HAP-1 (cell line): ENCODE measurements at regions not wholly inside any gene's neighbourhood (a gene's known extent, or its start where the extent isn't known, plus 50 kb on each side); places are given as distances from the start of the nearest gene placed in this dataset.

Source experiments
- DNase-seq, 2 experiments: peaks; one replicate each; pipeline ENCODE4 v3.0.0-alpha.2; 2016 to 2020; ENCODE audit warnings: low spot score in 2 of 2
- H3K27me3 ChIP-seq: fragments of 250-450 bp; sonication (Bioruptor Pico); 2 replicates; pipeline ENCODE4 v1.5.1; 2020; ENCODE audit warnings: low read depth, mild to moderate bottlenecking, moderate library complexity
- H3K36me3 ChIP-seq: fragments of 250-450 bp; sonication (Bioruptor Pico); replicated peaks from 2 replicates; pipeline ENCODE4 v1.5.1; 2020; ENCODE audit warnings: mild to moderate bottlenecking
- H3K4me1 ChIP-seq: fragments of 250-450 bp; sonication (Bioruptor Pico); 2 replicates; pipeline ENCODE4 v1.5.1; 2020; ENCODE audit warnings: mild to moderate bottlenecking
- H3K4me3 ChIP-seq: fragments of 250-450 bp; sonication (Bioruptor Pico); 2 replicates; pipeline ENCODE4 v1.5.1; 2020; ENCODE audit warnings: mild to moderate bottlenecking, moderate library complexity
- H3K9me3 ChIP-seq: fragments of 250-450 bp; sonication (Bioruptor Pico); 2 replicates; pipeline ENCODE4 v1.5.1; 2020; ENCODE audit warnings: mild to moderate bottlenecking, moderate library complexity
- in situ Hi-C: fragments of 300-500 bp; cut with MboI; formaldehyde crosslinking; loops from 3 replicates; pipeline ENCODE4 v1.14.3; 2020; ENCODE audit warnings: low sequenced_read_pairs, inconsistent platforms, mixed read lengths

DNA sequence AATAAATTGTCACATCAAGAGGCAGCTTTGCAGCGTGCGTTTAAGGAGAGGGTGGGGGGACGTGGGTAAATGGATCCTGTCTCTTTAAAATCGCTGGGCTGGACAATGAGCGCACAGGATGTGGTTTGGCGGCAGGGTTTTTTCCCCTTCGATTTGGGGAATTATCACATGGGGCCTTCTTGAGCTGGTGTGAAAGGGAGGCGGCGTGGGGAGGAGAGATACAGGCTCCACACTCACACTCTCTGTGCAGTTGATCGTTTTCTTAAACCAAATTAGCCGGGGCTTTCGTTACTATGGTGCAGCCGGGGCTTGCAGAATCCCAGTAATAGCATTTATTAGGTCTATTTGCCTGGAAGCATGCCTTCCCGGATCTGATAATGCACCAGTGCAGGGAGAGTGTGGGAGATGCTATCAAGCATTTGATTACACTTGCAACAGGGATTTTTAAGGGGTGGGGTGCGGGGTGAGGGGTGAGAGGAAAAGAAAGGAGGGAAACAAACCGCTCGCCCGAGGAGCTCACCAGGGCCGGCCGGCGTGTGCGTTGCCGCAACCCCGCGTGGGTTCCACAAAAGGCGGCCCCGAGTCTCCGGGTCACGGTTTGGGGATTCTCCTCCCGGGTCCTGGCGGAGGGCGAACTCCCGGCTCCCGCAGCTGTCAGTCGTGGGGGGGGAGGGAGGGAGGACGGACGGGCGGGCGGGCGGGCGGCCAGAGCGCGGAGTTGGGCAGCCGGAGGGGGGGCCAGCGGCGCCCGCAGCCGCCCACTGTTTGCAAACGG lies 58.8 kb upstream of the GSE1 start:
- H3K9me3 ChIP-seq, result no peaks in the 10 kb centered on the region
- peak; percentile 75 to 78 for DNase-seq
- no peaks in the 10 kb centered on the region for H3K36me3 ChIP-seq
- peak overlapping the region; percentile 61 for H3K4me3 ChIP-seq
- no peaks in the 10 kb centered on the region for H3K27me3 ChIP-seq
- peaks cover 19% of the 10 kb centered on the region for H3K4me1 ChIP-seq
- in situ Hi-C loops, result no loop called here

DNA sequence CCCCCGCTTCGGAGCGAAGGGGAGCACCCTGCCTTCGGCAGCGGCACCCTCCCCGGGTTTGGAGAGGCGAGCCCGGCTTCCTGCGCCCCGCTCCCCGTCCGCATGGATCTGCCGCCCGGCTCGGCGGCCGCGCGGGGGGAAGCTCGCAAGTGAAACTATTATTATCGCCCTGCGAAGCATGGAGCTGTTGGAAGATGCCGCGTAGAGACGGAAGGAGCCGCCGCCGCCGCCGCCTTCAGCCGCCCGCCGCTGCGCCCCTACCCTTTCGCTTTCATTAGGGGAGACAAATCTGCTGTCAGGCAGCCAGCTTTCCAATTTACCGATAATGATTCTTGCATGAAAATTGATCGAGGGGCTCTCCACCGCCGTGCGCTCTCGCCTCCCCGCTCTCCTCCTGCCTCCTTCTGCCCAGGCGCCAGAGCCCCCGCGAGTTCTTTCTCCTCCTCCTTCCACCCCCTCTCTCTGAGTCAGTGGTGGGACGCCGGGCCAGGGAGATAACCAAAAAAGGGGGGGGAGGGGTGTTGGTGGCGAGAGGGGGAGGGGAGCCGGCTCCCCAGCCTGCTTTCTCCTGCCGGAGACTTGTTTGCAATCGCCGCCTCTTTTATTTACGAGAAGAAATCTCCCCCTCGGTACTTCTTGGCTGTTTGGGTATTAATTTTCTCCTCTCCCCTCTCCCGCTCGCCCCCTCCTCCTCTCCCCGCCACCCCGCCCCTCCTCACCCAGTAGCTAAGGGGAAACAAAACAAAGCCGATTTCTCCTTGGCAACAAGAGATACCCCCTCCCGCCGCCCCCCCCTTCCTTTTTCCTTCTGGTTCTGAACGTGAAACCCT lies 58.0 kb upstream of the GSE1 start:
- H3K36me3 ChIP-seq, result no peaks in the 10 kb centered on the region
- H3K4me3 ChIP-seq, result peak overlapping the region; percentile 61
- in situ Hi-C loops, result loop anchor here (5.0 kb wide), 1 partner anchor 52 kb away; no protein-coding TSS in a partner anchor
- H3K9me3 ChIP-seq, result no peaks in the 10 kb centered on the region
- peaks cover 25% of the 10 kb centered on the region for H3K4me1 ChIP-seq
- DNase-seq, result peak; percentile 84 to 90
- H3K27me3 ChIP-seq, result no peaks in the 10 kb centered on the region

DNA sequence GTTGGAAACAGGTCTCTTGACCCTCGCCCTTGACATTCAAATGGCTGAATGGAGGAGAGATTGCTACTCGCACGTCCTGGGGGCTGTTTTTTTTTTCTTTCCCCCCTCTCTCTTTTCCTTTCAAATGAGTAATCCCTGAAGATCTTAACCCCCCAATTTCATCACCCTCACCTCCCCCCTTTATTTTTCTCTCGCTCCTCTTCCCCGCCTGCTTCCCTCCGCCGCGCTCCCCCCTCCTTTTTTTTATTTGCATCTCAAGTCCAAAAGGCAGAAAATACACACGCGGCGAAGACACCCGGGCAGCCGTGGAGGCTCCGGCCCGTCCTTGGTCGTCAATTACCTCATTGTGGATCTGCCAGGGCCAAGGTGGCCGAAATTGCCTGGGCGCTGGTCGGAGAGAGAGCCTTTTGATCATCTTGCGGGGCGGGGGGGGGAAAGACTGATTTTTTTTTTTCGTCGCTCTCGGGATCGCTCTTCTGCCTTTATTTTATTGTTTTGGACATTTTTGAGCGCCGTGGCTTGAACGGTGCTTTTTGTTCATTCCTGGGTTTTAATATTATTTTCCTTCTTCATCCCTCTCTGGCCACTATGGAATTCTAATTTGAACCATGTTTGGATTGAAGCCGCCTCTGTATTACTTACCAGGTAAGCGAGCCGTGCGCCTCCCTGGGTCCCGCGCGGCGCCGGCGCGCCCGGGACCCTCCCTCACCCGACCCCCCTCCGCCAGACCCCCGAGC lies 57.2 kb upstream of the GSE1 start:
- DNase-seq, result peak in 1 of 2 experiments; percentile 64
- in situ Hi-C loops, result loop anchor here (5.0 kb wide), 1 partner anchor 51 kb away; no protein-coding TSS in a partner anchor
- no peaks in the 10 kb centered on the region for H3K27me3 ChIP-seq

DNA sequence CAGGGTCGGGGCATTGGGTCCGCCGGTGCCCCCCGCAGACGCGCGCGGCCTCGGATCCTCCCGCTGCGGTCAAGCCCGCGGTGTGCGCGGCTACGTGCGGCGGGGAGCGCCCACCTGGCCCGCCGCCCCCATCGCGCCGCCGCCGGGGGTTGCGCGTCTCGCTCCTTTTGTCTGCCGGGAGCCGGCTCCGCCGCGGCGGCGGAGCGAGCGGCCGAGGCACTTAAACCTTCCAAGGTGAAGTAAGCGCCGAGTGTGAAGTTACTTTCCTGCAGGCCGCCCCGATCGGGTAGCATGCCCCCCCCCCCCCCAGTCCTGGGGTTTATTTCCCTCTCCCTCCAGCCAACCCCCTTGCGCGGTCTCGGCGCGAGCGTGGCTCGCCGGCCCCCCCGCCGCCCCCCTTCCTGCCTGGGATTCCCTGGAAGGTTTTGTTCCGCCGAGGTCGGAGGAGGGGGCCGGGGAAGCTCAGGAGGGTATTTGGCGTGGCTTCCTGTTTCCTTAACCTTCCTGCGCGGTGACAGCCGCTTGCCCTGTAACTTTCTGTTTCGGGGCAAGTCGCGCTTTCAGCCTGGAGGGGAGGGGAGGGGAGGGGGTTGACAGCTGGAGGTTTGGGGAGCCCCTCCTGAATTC lies 56.6 kb upstream of the GSE1 start:
- no peaks in the 10 kb centered on the region for H3K36me3 ChIP-seq
- H3K4me3 ChIP-seq, result peak overlapping the region; percentile 61
- no peaks in the 10 kb centered on the region for H3K9me3 ChIP-seq
- H3K4me1 ChIP-seq, result peaks cover 27% of the 10 kb centered on the region
- in situ Hi-C loops, result loop anchor here (5.0 kb wide), 1 partner anchor 51 kb away; no protein-coding TSS in a partner anchor
- DNase-seq, result peak; percentile 28 to 74
- no peaks in the 10 kb centered on the region for H3K27me3 ChIP-seq

More for the DNA sequence above, 57.2 kb upstream of the GSE1 start:
- Histone ChIP-seq H3K4me1 (peaks cover 25% of the 10 kb centered on the region), H3K36me3 (no peaks in the 10 kb centered on the region), H3K9me3 (no peaks in the 10 kb centered on the region), H3K4me3 (peak overlapping the region; percentile 61)

DNA sequence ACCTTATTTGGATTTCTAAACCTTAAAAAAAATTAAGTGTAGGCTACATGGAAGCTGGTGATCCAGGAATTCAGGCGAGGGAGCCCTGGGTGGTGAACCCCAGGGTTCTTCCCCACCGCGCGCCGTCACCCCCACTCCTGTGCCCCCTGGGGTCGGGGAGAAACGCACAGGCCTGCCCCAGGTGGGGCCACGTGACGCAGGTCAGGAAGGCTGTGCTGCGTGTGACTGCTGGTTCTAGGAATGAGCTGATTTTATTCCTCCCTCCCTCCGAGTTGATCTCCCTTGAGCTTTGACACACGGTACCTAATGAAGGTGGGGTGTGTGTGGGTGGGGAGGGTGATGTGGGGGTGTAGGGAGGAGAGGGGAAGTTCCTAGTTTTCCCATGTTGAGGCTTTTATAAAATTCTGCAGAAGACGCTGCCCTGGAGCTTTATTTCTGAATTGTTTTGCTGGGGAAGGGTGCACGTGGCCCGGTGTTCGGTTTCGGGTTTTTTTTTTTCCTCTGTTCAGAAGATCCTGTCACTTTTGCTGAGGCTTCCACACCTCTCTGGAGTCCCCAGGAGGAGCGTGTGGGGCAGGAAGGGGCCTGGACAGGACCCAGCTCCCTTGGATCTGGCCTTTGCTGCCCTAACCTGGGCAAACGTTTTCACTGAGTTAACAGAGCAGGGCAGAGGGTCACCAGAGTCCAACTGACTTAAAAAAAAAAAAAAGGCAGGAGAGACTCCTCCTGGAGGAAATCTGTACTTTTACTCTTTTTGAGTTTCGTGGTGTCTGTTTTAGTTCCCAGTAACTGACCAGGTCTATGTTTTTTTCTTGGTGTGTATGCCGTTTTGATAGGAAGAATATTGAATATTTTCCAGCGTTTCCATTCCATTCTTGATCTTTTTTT lies 55.8 kb upstream of the GSE1 start:
- Histone ChIP-seq H3K4me1 (peaks cover 35% of the 10 kb centered on the region), H3K36me3 (no peaks in the 10 kb centered on the region), H3K9me3 (no peaks in the 10 kb centered on the region), H3K4me3 (peak overlapping the region; percentile 61), H3K27me3 (no peaks in the 10 kb centered on the region)
- DNase-seq, result peak in 1 of 2 experiments; percentile 65
- in situ Hi-C loops, result loop anchor here (5.0 kb wide), 1 partner anchor 50 kb away; no protein-coding TSS in a partner anchor

DNA sequence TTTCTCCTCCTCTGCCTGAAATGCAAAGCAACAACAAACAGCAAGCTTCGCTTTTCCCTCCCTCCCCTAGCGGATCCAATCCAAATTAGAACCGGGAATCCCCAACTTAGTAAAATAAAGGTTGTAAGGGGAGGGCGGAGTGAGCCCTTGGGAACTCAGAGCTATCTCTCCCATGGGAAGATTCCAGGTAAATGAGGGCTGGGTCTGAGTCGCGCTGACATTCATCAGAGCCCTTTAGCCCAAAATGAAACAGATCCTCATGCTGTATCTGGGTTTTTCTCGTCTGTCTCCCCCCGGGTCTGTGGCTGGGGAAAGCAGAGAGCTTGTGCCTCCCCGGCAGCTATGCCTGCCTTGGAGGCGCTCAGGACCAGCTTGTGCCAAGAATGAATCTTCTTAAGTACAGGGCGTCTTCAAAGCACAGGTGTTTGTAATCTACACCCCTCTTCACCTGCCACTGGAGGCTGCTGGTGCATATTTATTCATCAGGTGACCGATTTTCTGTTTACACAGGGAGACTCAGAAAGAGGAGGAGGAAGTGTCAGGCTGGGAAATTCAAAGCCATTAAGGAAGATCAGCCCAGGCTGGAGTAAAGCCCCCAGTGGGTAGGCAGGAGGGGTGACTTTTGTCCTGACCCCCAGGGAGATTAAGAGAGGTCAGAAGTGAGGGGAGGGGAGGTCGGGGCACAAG lies 55.0 kb upstream of the GSE1 start:
- no peaks in the 10 kb centered on the region for H3K36me3 ChIP-seq
- no peaks in the 10 kb centered on the region for H3K27me3 ChIP-seq
- peak overlapping the region; percentile 61 for H3K4me3 ChIP-seq
- in situ Hi-C loops, result loop anchor here (5.0 kb wide), 1 partner anchor 49 kb away; no protein-coding TSS in a partner anchor
- peaks cover 38% of the 10 kb centered on the region for H3K4me1 ChIP-seq
- no peaks in the 10 kb centered on the region for H3K9me3 ChIP-seq
- DNase-seq, result no peak

DNA sequence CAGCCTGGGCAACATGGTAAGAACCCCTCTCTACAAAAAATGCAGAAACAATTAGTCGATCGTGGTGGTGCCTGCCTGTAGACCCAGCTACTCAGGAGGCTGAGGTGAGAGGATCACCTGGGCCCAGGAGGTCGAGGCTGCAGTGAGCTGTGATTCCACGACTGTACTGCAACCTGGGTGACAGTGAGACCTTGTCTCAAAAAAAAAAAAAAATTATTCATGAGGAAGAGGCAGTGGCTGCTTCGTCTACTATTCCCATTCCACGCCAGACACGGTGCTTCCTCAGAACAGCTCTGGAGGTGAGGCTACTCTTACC lies 52.2 kb upstream of the GSE1 start:
- Histone ChIP-seq H3K4me1 (peaks cover 45% of the 10 kb centered on the region), H3K27me3 (no peaks in the 10 kb centered on the region), H3K4me3 (no peak overlapping the region), H3K36me3 (no peaks in the 10 kb centered on the region), H3K9me3 (no peaks in the 10 kb centered on the region)
- in situ Hi-C loops, result no loop called here
- DNase-seq, result no peak

DNA sequence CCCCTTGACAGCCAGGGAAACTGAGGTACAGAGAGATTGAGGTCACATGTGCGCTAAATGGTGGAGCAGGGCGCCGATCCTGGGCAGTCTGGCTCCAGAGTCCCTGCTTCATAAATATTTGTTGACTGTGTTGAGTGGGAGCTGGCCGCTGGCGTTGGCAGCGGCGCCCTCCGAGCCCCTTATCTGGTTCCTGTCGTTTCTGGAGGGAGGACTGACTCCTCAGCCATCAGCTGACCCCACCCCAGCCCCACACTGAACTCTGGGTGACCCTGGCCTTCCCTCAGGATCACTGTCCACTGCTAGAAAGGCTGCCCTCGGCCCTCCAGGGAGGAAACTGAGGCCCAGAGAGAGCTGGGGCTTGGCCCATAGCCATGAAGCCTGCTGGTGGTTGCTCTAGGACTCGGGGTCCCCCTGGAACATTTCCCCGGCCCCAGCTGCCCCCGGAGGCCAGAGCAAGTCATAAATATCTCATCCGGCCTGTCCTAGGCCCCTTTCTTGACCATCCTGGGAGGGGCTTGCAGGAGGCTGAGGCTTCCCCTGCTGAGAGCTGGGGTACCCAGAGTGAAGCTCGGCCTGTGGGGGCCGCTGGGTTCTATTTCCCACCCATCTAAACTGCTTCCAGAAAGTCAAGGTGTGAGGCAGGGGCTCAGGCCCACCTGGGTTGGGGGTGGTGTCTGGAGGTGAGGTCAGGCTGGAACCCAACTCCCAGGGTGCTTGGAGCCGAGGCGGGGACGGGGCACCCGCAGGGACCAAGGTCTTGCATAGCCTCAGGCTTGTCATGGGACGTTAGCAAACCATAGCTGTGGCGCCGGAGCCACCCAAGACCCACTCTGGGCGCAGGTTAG lies 51.7 kb upstream of the GSE1 start:
- in situ Hi-C loops, result no loop called here
- DNase-seq, result no peak
- Histone ChIP-seq H3K36me3 (no peaks in the 10 kb centered on the region), H3K27me3 (no peaks in the 10 kb centered on the region), H3K4me3 (no peak overlapping the region), H3K4me1 (peaks cover 51% of the 10 kb centered on the region), H3K9me3 (no peaks in the 10 kb centered on the region)

DNA sequence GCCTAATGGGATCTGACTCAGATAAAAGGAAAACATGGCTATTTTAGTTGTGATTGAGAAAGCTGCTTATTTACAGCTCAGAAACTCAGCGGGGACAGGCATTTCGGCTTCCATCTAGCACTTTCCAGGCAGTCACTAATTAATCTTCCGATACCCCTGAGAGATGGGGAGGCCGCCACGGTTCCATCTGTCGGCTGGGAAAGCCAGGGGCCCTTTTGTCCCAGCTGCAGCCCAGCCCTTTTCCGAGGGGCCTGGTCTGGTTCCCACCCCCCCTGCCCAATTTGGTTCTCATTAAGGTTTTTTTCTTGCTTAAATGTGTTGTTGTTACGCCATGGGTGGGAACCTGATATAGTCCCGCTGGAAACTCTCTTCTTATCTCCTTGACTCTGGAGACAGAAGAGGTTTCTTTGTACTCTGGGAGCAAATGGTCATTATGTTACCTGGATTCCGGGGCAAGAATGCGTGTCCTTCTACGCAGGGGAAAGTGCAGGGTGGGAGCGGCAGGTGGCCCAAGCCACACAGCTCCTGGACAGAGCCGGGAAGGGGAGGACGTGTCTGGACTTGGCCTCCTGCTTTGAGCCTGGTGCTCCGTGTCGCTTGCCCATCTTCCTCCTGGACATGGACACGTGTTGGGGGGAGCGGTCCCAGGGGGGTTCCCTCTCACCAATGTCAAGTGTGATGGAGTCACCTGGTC lies 50.9 kb upstream of the GSE1 start:
- Histone ChIP-seq H3K27me3 (no peaks in the 10 kb centered on the region), H3K9me3 (no peaks in the 10 kb centered on the region), H3K4me3 (no peak overlapping the region), H3K4me1 (peaks cover 57% of the 10 kb centered on the region), H3K36me3 (no peaks in the 10 kb centered on the region)
- no peak for DNase-seq
- in situ Hi-C loops, result no loop called here

DNA sequence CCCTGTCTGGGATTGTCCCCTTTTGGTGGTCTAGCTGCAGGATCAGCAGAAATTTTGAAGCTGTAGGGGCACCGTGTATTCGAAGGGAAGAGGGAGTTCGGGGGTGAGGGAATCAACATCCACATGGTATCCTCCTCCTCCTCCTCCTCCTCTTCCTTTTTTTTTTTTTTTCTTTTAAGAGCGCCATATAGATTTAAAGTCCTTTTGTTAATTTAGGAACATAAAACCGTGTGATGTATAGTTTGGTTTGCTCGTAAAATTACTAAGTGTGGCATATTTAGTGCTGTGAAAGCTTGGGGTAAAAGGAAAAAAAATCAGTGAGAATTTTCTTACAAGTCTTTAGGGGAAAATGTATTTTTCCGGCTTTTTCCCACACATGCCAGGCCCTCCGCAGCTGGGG lies 50.1 kb upstream of the GSE1 start:
- Histone ChIP-seq H3K4me3 (no peak overlapping the region), H3K9me3 (no peaks in the 10 kb centered on the region), H3K27me3 (no peaks in the 10 kb centered on the region), H3K4me1 (peaks cover 58% of the 10 kb centered on the region), H3K36me3 (no peaks in the 10 kb centered on the region)
- no peak for DNase-seq
- in situ Hi-C loops, result no loop called here
